B cell (primary cell): ENCODE measurements at regions not wholly inside any gene's neighbourhood (a gene's known extent, or its start where the extent isn't known, plus 50 kb on each side); places are given as distances from the start of the nearest gene placed in this dataset.

Experiments
- EZH2 ChIP-seq: IDR thresholded peaks from 2 replicates; pipeline ENCODE4 v1.6.1; 2012; ENCODE audit warnings: borderline replicate concordance, low read depth, mild to moderate bottlenecking, moderate library complexity, low read length; ENCODE audit not compliant: insufficient read depth, poor library complexity, severe bottlenecking
- TF ChIP-seq, protein P1 (sequence below): fragments of 200-600 bp; IDR thresholded peaks from one replicate; pipeline ENCODE4 v1.8.0; 2022; ENCODE audit warnings: antibody characterized with exemption, mild to moderate bottlenecking

DNA sequence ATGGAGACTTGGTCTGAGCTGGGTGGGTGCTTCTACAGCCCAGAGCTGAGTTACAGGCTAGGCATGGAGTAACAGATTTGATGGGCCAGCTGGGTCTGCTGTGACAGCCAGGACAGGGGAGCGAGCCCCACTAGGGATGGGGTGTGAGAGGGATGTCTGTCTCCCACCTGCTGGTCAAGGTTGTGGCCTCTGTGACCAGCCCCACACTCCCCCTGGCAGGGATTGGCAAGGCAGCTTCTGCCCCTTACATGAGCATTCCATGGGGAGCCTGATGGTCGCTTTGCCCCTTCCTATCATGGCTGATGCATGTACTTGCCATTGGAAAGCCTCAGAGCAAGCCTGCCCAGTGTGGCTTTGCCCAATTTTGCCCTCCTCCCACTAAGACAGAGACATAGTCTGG lies 162.0 kb upstream of the FIGN start:
- TF ChIP-seq, protein P1, sequence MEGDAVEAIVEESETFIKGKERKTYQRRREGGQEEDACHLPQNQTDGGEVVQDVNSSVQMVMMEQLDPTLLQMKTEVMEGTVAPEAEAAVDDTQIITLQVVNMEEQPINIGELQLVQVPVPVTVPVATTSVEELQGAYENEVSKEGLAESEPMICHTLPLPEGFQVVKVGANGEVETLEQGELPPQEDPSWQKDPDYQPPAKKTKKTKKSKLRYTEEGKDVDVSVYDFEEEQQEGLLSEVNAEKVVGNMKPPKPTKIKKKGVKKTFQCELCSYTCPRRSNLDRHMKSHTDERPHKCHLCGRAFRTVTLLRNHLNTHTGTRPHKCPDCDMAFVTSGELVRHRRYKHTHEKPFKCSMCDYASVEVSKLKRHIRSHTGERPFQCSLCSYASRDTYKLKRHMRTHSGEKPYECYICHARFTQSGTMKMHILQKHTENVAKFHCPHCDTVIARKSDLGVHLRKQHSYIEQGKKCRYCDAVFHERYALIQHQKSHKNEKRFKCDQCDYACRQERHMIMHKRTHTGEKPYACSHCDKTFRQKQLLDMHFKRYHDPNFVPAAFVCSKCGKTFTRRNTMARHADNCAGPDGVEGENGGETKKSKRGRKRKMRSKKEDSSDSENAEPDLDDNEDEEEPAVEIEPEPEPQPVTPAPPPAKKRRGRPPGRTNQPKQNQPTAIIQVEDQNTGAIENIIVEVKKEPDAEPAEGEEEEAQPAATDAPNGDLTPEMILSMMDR: no peak
- no peak for TF ChIP-seq EZH2
